Activated CD8-positive, alpha-beta T cell treated with anti-CD3 and anti-CD28 coated beads, Interleukin-2, amount 10 ng/mL, durations not matched to agents 7 days and 5 days (primary cell): ENCODE measurements at regions not wholly inside any gene's neighbourhood (a gene's known extent, or its start where the extent isn't known, plus 50 kb on each side); places are given as distances from the start of the nearest gene placed in this dataset.
A peak's percentile ranks its signal among the peaks of the same experiment; 100 is the strongest.
"Not testable (repeated sequence)": the region's sequence is repeated elsewhere in the genome, so short reads cannot be mapped to it uniquely, and the experiment has no call there.

ENCODE experiments used
- ATAC-seq: fragments of 150-1000 bp; cut with Tn5 transposase; one replicate; pipeline ENCODE4 v1.10.0; 2021; ENCODE audit warnings: moderate library complexity
- CTCF ChIA-PET: fragments of 350-600 bp; sonication (Branson Sonifier 250); formaldehyde crosslinking; loops from one replicate; lab custom pipeline; 2021; ENCODE audit warnings: antibody characterized with exemption; lab: Charles Lee
- POLR2A ChIA-PET: fragments of 350-600 bp; sonication (Branson Sonifier 250); formaldehyde crosslinking; loops from one replicate; lab custom pipeline; 2021; ENCODE audit warnings: antibody characterized with exemption; lab: Charles Lee
- DNase-seq: peaks from one replicate; pipeline ENCODE4 v3.0.0-alpha.2; 2020
- H3K27ac Mint-ChIP-seq: one replicate; pipeline ENCODE4 v1.8.0; 2021; ENCODE audit warnings: mild to moderate bottlenecking, mixed read lengths
- H3K27me3 Mint-ChIP-seq: one replicate; pipeline ENCODE4 v1.8.0; 2021; ENCODE audit warnings: low read depth, mixed read lengths
- H3K36me3 Mint-ChIP-seq: one replicate; pipeline ENCODE4 v1.8.0; 2021; ENCODE audit warnings: low read depth, mixed read lengths
- H3K4me1 Mint-ChIP-seq: one replicate; pipeline ENCODE4 v1.8.0; 2021; ENCODE audit warnings: low read depth, mixed read lengths
- H3K4me3 Mint-ChIP-seq: one replicate; pipeline ENCODE4 v1.8.0; 2021; ENCODE audit warnings: mild to moderate bottlenecking, mixed read lengths
- H3K9me3 Mint-ChIP-seq: one replicate; pipeline ENCODE4 v1.8.0; 2022; ENCODE audit warnings: mixed read lengths; ENCODE audit not compliant: insufficient read depth

GRCh38 chr13:24618011-24618955, 61.9 kb upstream of the ATP12A start:
- Mint-ChIP-seq H3K4me3 (peak overlapping the region; percentile 12), H3K27me3 (no peaks in the 10 kb centered on the region), H3K27ac (peak overlapping the region; percentile 82), H3K4me1 (peaks cover 55% of the 10 kb centered on the region), H3K36me3 (no peaks in the 10 kb centered on the region), H3K9me3 (no peaks in the 10 kb centered on the region)
- ChIA-PET POLR2A (interaction anchor here (0.6 to 1.2 kb wide), 7 partner anchors 8 to 304 kb away, joined by 3 to 9 read pairs (median 3); a partner anchor contains a TSS), CTCF (interaction anchor here (1.0 to 2.6 kb wide), 5 partner anchors 10 to 109 kb away, joined by 3 to 17 read pairs (median 5); no protein-coding TSS in a partner anchor)
- DNase-seq (peak; percentile 92), ATAC-seq (peak; percentile 93)

- no peak overlapping the region for H3K4me3 Mint-ChIP-seq
- DNase-seq (no peak), ATAC-seq (no peak)
- no peaks in the 10 kb centered on the region for H3K9me3 Mint-ChIP-seq
- ChIA-PET CTCF (interaction anchor here (1.5 to 2.6 kb wide), 4 partner anchors 9 to 108 kb away, joined by 4 to 17 read pairs (median 6); no protein-coding TSS in a partner anchor), POLR2A (interaction anchor here (1.2 kb wide), 1 partner anchor 9 kb away, joined by 3 read pairs; no protein-coding TSS in a partner anchor)
- H3K27ac Mint-ChIP-seq = peak overlapping the region; percentile 82
- peaks cover 2% of the 10 kb centered on the region for H3K36me3 Mint-ChIP-seq
- no peaks in the 10 kb centered on the region for H3K27me3 Mint-ChIP-seq
- peaks cover 56% of the 10 kb centered on the region for H3K4me1 Mint-ChIP-seq
These were observed 60.9 kb upstream of the ATP12A start for GRCh38 chr13:24619282-24619681.

GRCh38 chr13:24622481-24623148, 57.6 kb upstream of the ATP12A start:
- H3K27ac Mint-ChIP-seq, DNase-seq, ATAC-seq, H3K4me3 Mint-ChIP-seq, POLR2A ChIA-PET, H3K9me3 Mint-ChIP-seq, H3K27me3 Mint-ChIP-seq: not testable (repeated sequence)
- Mint-ChIP-seq H3K4me1 (peaks cover 60% of the 10 kb centered on the region), H3K36me3 (peaks cover 15% of the 10 kb centered on the region)
- CTCF ChIA-PET = interaction anchor here (7.5 kb wide), 1 partner anchor 17 kb away, joined by 31 read pairs; no protein-coding TSS in a partner anchor

GRCh38 chr13:24623149-24623665, 57.0 kb upstream of the ATP12A start:
- CTCF ChIA-PET = interaction anchor here (7.5 kb wide), 1 partner anchor 17 kb away, joined by 31 read pairs; no protein-coding TSS in a partner anchor
- Mint-ChIP-seq H3K27me3 (no peaks in the 10 kb centered on the region), H3K4me3 (no peak overlapping the region), H3K9me3 (no peaks in the 10 kb centered on the region), H3K27ac (no peak overlapping the region), H3K36me3 (peaks cover 15% of the 10 kb centered on the region), H3K4me1 (peaks cover 54% of the 10 kb centered on the region)
- POLR2A ChIA-PET = no interaction called here
- ATAC-seq (no peak), DNase-seq (no peak)

- ChIA-PET CTCF (interaction anchor here (7.5 kb wide), 1 partner anchor 19 kb away, joined by 31 read pairs; no protein-coding TSS in a partner anchor), POLR2A (no interaction called here)
- no peaks in the 10 kb centered on the region for H3K9me3 Mint-ChIP-seq
- H3K27ac Mint-ChIP-seq = peak overlapping the region; percentile 87
- H3K27me3 Mint-ChIP-seq = no peaks in the 10 kb centered on the region
- H3K4me3 Mint-ChIP-seq = no peak overlapping the region
- H3K36me3 Mint-ChIP-seq = peaks cover 15% of the 10 kb centered on the region
- ATAC-seq (no peak), DNase-seq (no peak)
- peaks cover 42% of the 10 kb centered on the region for H3K4me1 Mint-ChIP-seq
These were observed 55.8 kb upstream of the ATP12A start for GRCh38 chr13:24624363-24624762.

DNA sequence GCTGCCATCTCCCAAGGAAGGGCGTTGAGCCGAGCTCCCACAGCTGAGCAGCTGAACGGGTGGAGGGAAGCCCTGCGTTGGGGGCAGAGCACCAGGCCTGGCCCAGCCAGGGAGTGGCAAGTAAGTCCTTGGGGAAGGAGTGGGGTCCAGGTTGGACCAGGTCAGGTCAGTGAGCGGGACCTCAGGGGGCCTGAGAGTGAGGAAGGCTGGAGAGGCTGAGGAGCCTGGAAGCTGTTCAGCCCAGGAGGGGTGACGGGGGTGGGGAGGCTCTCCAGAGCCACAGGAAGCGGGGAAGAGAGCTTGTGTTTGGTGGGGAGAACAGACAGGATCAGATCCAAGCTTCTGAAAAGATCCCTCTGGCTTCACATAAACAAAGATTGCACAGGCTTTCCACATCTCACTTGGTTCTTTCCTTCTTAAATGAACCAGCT, 55.4 kb upstream of the ATP12A start:
- Mint-ChIP-seq H3K36me3 (peaks cover 15% of the 10 kb centered on the region), H3K9me3 (no peaks in the 10 kb centered on the region), H3K4me1 (peaks cover 38% of the 10 kb centered on the region), H3K27me3 (no peaks in the 10 kb centered on the region), H3K27ac (peak overlapping the region; percentile 87), H3K4me3 (no peak overlapping the region)
- POLR2A ChIA-PET = interaction anchor here (0.6 kb wide), 1 partner anchor 354 kb away, joined by 3 read pairs; no protein-coding TSS in a partner anchor
- CTCF ChIA-PET = interaction anchor here (7.5 kb wide), 1 partner anchor 19 kb away, joined by 31 read pairs; no protein-coding TSS in a partner anchor
- DNase-seq (no peak), ATAC-seq (no peak)

DNA sequence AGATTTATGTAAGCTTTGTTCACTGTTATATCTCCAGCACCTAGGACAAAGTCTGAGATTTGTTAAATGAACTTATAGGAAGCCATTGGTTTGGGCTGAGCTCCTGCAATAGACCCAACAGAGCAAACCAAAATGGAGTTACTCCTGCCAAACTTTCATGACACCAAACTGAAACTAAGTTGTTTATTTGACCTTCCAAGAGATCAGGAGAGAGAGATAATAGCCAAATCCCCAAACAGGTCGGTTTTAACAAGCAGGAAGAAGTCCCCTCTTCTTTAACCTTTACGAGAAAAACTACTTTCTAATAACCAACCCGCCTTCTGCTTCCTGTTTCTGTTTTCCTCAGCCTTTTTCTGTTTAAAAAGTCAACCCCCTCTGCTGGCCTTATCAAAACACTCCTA, 54.9 kb upstream of the ATP12A start:
- ChIA-PET POLR2A (interaction anchor here (0.6 kb wide), 1 partner anchor 354 kb away, joined by 3 read pairs; no protein-coding TSS in a partner anchor), CTCF (interaction anchor here (0.9 to 7.5 kb wide), 2 partner anchors 20 to 29 kb away, joined by 3 to 31 read pairs; no protein-coding TSS in a partner anchor)
- no peak for DNase-seq
- peak; percentile 18 for ATAC-seq
- no peaks in the 10 kb centered on the region for H3K9me3 Mint-ChIP-seq
- peaks cover 15% of the 10 kb centered on the region for H3K36me3 Mint-ChIP-seq
- H3K27me3 Mint-ChIP-seq = no peaks in the 10 kb centered on the region
- H3K4me3 Mint-ChIP-seq = no peak overlapping the region
- peaks cover 36% of the 10 kb centered on the region for H3K4me1 Mint-ChIP-seq
- H3K27ac Mint-ChIP-seq = peak overlapping the region; percentile 87

DNA sequence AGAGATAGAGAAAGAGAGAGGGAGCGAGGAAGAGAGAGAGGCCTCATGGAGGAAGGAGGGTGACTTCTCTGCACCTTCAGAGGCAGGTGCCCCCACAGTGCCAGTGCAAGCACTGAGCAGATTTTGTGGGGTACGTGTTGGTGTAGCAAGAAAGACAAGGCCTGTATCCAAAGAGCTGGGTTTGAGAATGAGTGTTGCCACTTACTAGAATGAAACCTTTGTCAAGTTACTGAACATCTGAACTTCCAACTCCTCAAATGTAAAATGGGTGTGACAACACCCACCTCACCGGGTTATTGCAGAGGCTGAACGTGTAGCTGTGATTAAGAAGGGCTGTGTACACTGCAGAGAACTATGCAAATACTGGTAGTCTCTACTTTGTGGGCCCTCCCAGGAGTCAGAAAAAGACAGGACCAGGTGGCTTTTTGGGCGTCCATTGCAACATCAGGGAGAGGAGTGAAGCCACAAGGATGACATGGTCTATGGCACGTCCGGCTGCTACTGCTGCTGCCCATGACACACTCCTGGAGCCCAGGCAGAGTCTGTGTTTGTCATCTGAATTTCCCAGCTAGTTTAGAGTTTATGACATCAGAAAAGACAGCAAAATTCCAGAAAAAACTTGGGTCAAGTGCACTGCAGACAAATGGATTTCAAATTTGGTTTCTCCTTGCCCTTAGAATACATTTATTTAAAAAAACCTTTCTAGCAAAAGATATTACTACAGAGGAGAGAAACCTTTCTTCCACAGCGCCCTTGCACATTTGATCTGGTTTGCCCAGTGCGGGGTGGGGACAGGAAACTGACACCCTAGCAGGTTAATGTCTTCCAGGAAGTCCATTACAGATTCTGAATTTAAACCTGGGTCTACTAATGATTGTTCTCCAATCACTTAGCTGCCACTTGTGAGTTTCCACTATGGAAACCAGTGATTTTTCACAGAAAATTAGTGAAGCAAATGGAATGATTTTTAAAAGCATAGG, 54.0 kb upstream of the ATP12A start:
- no peaks in the 10 kb centered on the region for H3K27me3 Mint-ChIP-seq
- H3K27ac Mint-ChIP-seq = peak overlapping the region; percentile 87
- CTCF ChIA-PET = interaction anchor here (0.6 to 7.5 kb wide), 3 partner anchors 20 to 30 kb away, joined by 3 to 31 read pairs (median 3); no protein-coding TSS in a partner anchor
- POLR2A ChIA-PET = interaction anchor here (0.7 kb wide), 2 partner anchors 20 to 115 kb away, joined by 3 read pairs; no protein-coding TSS in a partner anchor
- peaks cover 15% of the 10 kb centered on the region for H3K36me3 Mint-ChIP-seq
- ATAC-seq (peak; percentile 70), DNase-seq (peak; percentile 64)
- no peaks in the 10 kb centered on the region for H3K9me3 Mint-ChIP-seq
- H3K4me3 Mint-ChIP-seq = no peak overlapping the region
- peaks cover 43% of the 10 kb centered on the region for H3K4me1 Mint-ChIP-seq

GRCh38 chr13:24627090-24627714, 53.0 kb upstream of the ATP12A start:
- Mint-ChIP-seq H3K27ac (peak overlapping the region; percentile 87), H3K36me3 (peaks cover 15% of the 10 kb centered on the region), H3K27me3 (no peaks in the 10 kb centered on the region), H3K9me3 (no peaks in the 10 kb centered on the region), H3K4me3 (no peak overlapping the region), H3K4me1 (peaks cover 45% of the 10 kb centered on the region)
- ChIA-PET CTCF (interaction anchor here (1.2 to 7.5 kb wide), 2 partner anchors 9 to 21 kb away, joined by 4 to 31 read pairs; no protein-coding TSS in a partner anchor), POLR2A (interaction anchor here (0.7 to 0.8 kb wide), 2 partner anchors 18 to 22 kb away, joined by 3 read pairs; no protein-coding TSS in a partner anchor)
- DNase-seq (no peak), ATAC-seq (no peak)

GRCh38 chr13:24627946-24628345, 52.3 kb upstream of the ATP12A start:
- ChIA-PET CTCF (interaction anchor here (1.1 to 7.5 kb wide), 3 partner anchors 9 to 48 kb away, joined by 4 to 31 read pairs (median 4); no protein-coding TSS in a partner anchor), POLR2A (interaction anchor here (0.8 kb wide), 1 partner anchor 21 kb away, joined by 3 read pairs; no protein-coding TSS in a partner anchor)
- H3K36me3 Mint-ChIP-seq = peaks cover 15% of the 10 kb centered on the region
- no peaks in the 10 kb centered on the region for H3K27me3 Mint-ChIP-seq
- no peak overlapping the region for H3K27ac Mint-ChIP-seq
- DNase-seq (no peak), ATAC-seq (no peak)
- no peak overlapping the region for H3K4me3 Mint-ChIP-seq
- peaks cover 52% of the 10 kb centered on the region for H3K4me1 Mint-ChIP-seq
- no peaks in the 10 kb centered on the region for H3K9me3 Mint-ChIP-seq
